NB4 (cell line): ENCODE measurements at regions not wholly inside any gene's neighbourhood (a gene's known extent, or its start where the extent isn't known, plus 50 kb on each side); places are given as distances from the start of the nearest gene placed in this dataset.

ENCODE experiments used
- CTCF ChIP-seq: IDR thresholded peaks from one replicate; pipeline ENCODE4 v1.5.1; 2012; ENCODE audit warnings: low read depth, low read length
- MAX ChIP-seq: IDR thresholded peaks from 2 replicates; pipeline ENCODE4 v1.6.1; 2011; ENCODE audit warnings: low read depth, low read length

GRCh38 chr2:204015118-204015843 is 78.7 kb downstream of the ICOS start:
- no peak for TF ChIP-seq CTCF
- TF ChIP-seq MAX: no peak
